ENCODE measurements at regions not wholly inside any gene's neighbourhood (a gene's known extent, or its start where the extent isn't known, plus 50 kb on each side); places are given as distances from the start of the nearest gene placed in this dataset.

GRCh38 chr2:217724471-217724870, 278.3 kb downstream of the TNS1 start:
- TF ChIP-seq CTCF (IDR thresholded peaks at IDR 0.05) = no peak
- no peak overlapping the region for H3K27ac ChIP-seq
- no peak overlapping the region for H3K9ac ChIP-seq
- H3K36me3 ChIP-seq (ENCODE audit: control insufficient read depth, insufficient read depth, low read length) = no peaks in the 10 kb centered on the region
- no peak overlapping the region for H2AFZ ChIP-seq
- peaks cover 19% of the 10 kb centered on the region for H3K79me2 ChIP-seq
- H3K4me2 ChIP-seq (ENCODE audit: low read length) = no peak overlapping the region
- no peaks in the 10 kb centered on the region for H3K9me3 ChIP-seq (ENCODE audit: control insufficient read depth, low read length)
- no peak overlapping the region for H3K4me3 ChIP-seq (ENCODE audit: low read depth, low read length)
- peaks cover 13% of the 10 kb centered on the region for H3K4me1 ChIP-seq
- H3K27me3 ChIP-seq (ENCODE audit: control insufficient read depth, insufficient read depth, low read length) = no peaks in the 10 kb centered on the region

- H3K27ac ChIP-seq = no peak overlapping the region
- no peak overlapping the region for H3K4me2 ChIP-seq (ENCODE audit: low read length)
- no peaks in the 10 kb centered on the region for H3K9me3 ChIP-seq (ENCODE audit: control insufficient read depth, low read length)
- peaks cover 8% of the 10 kb centered on the region for H3K4me1 ChIP-seq
- no peak for TF ChIP-seq CTCF (IDR thresholded peaks at IDR 0.05)
- H3K9ac ChIP-seq = no peak overlapping the region
- no peak overlapping the region for H2AFZ ChIP-seq
- no peaks in the 10 kb centered on the region for H3K36me3 ChIP-seq (ENCODE audit: control insufficient read depth, insufficient read depth, low read length)
- H3K79me2 ChIP-seq = peaks cover 19% of the 10 kb centered on the region
- no peak overlapping the region for H3K4me3 ChIP-seq (ENCODE audit: low read depth, low read length)
- H3K27me3 ChIP-seq (ENCODE audit: control insufficient read depth, insufficient read depth, low read length) = no peaks in the 10 kb centered on the region
These were observed 278.8 kb downstream of the TNS1 start for GRCh38 chr2:217723981-217724380.

- no peak overlapping the region for H2AFZ ChIP-seq
- no peaks in the 10 kb centered on the region for H3K36me3 ChIP-seq (ENCODE audit: control insufficient read depth, insufficient read depth, low read length)
- no peak overlapping the region for H3K4me2 ChIP-seq (ENCODE audit: low read length)
- no peak overlapping the region for H3K4me3 ChIP-seq (ENCODE audit: low read depth, low read length)
- peaks cover 18% of the 10 kb centered on the region for H3K79me2 ChIP-seq
- no peaks in the 10 kb centered on the region for H3K9me3 ChIP-seq (ENCODE audit: control insufficient read depth, low read length)
- H3K4me1 ChIP-seq = peaks cover 12% of the 10 kb centered on the region
- H3K27ac ChIP-seq = no peak overlapping the region
- H3K27me3 ChIP-seq (ENCODE audit: control insufficient read depth, insufficient read depth, low read length) = no peaks in the 10 kb centered on the region
- H3K9ac ChIP-seq = no peak overlapping the region
- no peak for TF ChIP-seq CTCF (IDR thresholded peaks at IDR 0.05)
These were observed 279.8 kb downstream of the TNS1 start for GRCh38 chr2:217722883-217723472.

GRCh38 chr2:217717646-217718045, 285.1 kb downstream of the TNS1 start:
- Histone ChIP-seq H3K4me3 (ENCODE audit: low read depth, low read length) (no peak overlapping the region), H2AFZ (no peak overlapping the region), H3K4me1 (peaks cover 27% of the 10 kb centered on the region), H3K4me2 (ENCODE audit: low read length) (no peak overlapping the region), H3K9me3 (ENCODE audit: control insufficient read depth, low read length) (no peaks in the 10 kb centered on the region), H3K9ac (no peak overlapping the region), H3K36me3 (ENCODE audit: control insufficient read depth, insufficient read depth, low read length) (peaks cover 2% of the 10 kb centered on the region), H3K27ac (no peak overlapping the region), H3K27me3 (ENCODE audit: control insufficient read depth, insufficient read depth, low read length) (no peaks in the 10 kb centered on the region), H3K79me2 (peaks cover 6% of the 10 kb centered on the region)
- TF ChIP-seq CTCF (IDR thresholded peaks at IDR 0.05) = no peak

- Histone ChIP-seq H3K4me2 (ENCODE audit: low read length) (no peak overlapping the region), H3K27me3 (ENCODE audit: control insufficient read depth, insufficient read depth, low read length) (no peaks in the 10 kb centered on the region), H3K4me3 (ENCODE audit: low read depth, low read length) (no peak overlapping the region), H3K79me2 (peaks cover 6% of the 10 kb centered on the region), H3K9ac (no peak overlapping the region), H2AFZ (no peak overlapping the region), H3K9me3 (ENCODE audit: control insufficient read depth, low read length) (no peaks in the 10 kb centered on the region), H3K27ac (peak overlapping the region; percentile 64), H3K36me3 (ENCODE audit: control insufficient read depth, insufficient read depth, low read length) (peaks cover 2% of the 10 kb centered on the region), H3K4me1 (peaks cover 30% of the 10 kb centered on the region)
- TF ChIP-seq CTCF (IDR thresholded peaks at IDR 0.05) = no peak
These were observed 287.3 kb downstream of the TNS1 start for GRCh38 chr2:217715484-217715883.
